AG04450 (cell line): ENCODE measurements at regions not wholly inside any gene's neighbourhood (a gene's known extent, or its start where the extent isn't known, plus 50 kb on each side); places are given as distances from the start of the nearest gene placed in this dataset.

ENCODE experiments used
- CTCF ChIA-PET: fragments of 300-600, 350-600 bp; formaldehyde crosslinking; extraction: SDS; loops from one replicate; lab custom pipeline; 2022; ENCODE audit warnings: antibody characterized with exemption, inconsistent platforms; lab: Charles Lee
- POLR2A ChIA-PET: fragments of 350-600 bp; formaldehyde crosslinking; extraction: SDS; loops from one replicate; lab custom pipeline; 2021; ENCODE audit warnings: antibody characterized with exemption, inconsistent platforms; lab: Yijun Ruan, JAX
- DNase-seq: peaks from one replicate; pipeline ENCODE4 v3.0.0-alpha.2; 2011; ENCODE audit warnings: low read depth, low spot score
- H3K27ac ChIP-seq: one replicate; pipeline ENCODE4 v1.5.1; 2012; ENCODE audit warnings: low read depth, low read length, control low read depth
- H3K27me3 ChIP-seq: one replicate; pipeline ENCODE4 v1.6.0; 2012; ENCODE audit warnings: low read length; ENCODE audit not compliant: control insufficient read depth, insufficient read depth
- H3K4me3 ChIP-seq: 2 replicates; pipeline ENCODE4 v1.5.1; 2011; ENCODE audit warnings: mild to moderate bottlenecking, low read depth, low read length, control low read depth
- H3K9me3 ChIP-seq: 2 replicates; pipeline ENCODE4 v1.5.1; 2012; ENCODE audit warnings: low read length; ENCODE audit not compliant: control insufficient read depth, insufficient read depth
- TF ChIP-seq, protein P1 (sequence below): IDR thresholded peaks from 2 replicates; pipeline ENCODE4 v1.5.1; 2011; ENCODE audit warnings: low read depth, low read length, control low read depth, inconsistent platforms

DNA sequence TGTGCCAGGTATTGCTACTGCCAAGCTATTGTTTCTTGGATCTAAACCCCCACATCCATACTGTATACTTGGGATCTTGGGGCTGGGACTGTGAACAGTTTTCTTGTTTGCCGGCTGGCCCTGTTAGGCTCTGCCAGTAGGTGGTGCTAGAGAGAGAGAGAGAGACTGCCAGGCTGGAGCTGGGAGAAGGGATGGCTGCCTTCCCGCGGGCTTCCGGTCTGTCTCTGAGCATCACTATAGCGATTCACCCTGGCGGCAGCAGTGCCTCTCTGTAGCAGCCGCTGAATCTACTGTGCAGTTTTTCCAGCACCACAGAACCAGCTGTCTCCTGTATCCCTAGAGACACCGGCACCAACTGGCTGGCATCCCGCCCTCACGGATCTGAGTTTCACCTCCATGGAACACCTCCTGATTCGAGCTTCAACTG lies 201.2 kb downstream of the UTP18 start:
- no peak overlapping the region for H3K27ac ChIP-seq
- DNase-seq = peak; percentile 4
- H3K4me3 ChIP-seq = no peak overlapping the region
- H3K27me3 ChIP-seq = no peaks in the 10 kb centered on the region
- CTCF ChIA-PET = interaction anchor here (0.5 to 2.4 kb wide), 6 partner anchors 9 to 420 kb away, joined by 3 to 7 read pairs (median 4); no protein-coding TSS in a partner anchor
- no peaks in the 10 kb centered on the region for H3K9me3 ChIP-seq
- POLR2A ChIA-PET = no interaction called here
- TF ChIP-seq, protein P1, sequence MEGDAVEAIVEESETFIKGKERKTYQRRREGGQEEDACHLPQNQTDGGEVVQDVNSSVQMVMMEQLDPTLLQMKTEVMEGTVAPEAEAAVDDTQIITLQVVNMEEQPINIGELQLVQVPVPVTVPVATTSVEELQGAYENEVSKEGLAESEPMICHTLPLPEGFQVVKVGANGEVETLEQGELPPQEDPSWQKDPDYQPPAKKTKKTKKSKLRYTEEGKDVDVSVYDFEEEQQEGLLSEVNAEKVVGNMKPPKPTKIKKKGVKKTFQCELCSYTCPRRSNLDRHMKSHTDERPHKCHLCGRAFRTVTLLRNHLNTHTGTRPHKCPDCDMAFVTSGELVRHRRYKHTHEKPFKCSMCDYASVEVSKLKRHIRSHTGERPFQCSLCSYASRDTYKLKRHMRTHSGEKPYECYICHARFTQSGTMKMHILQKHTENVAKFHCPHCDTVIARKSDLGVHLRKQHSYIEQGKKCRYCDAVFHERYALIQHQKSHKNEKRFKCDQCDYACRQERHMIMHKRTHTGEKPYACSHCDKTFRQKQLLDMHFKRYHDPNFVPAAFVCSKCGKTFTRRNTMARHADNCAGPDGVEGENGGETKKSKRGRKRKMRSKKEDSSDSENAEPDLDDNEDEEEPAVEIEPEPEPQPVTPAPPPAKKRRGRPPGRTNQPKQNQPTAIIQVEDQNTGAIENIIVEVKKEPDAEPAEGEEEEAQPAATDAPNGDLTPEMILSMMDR = peak; percentile 73

DNA sequence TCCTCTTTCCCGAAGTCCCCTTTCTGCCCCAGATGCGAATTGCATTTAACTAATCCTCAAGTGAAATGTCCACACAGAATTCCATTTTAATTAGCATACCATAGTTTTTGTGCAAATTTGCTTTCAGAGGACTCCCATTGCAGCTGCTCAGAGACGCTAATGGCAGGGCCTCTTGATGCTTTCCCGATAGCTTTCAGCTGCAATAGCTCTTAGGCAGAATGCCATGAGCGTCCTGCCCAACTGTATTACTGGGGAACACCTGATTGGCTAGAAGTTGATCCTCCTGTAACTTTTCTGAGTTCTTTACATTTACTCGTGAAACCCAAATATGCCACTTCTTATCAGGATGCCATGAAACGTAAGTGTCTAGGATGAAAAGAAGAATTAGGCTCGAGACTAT lies 203.0 kb downstream of the UTP18 start:
- CTCF ChIA-PET = no interaction called here

GRCh38 chr17:51467336-51467735 lies 207.0 kb downstream of the UTP18 start:
- DNase-seq = no peak
- CTCF ChIA-PET = no interaction called here
- TF ChIP-seq, protein P1 = no peak

More for the DNA sequence above, 203.0 kb downstream of the UTP18 start:
- H3K9me3 ChIP-seq = no peaks in the 10 kb centered on the region
- TF ChIP-seq, protein P1 = no peak
- H3K27me3 ChIP-seq = no peaks in the 10 kb centered on the region
- DNase-seq = no peak
- no peak overlapping the region for H3K4me3 ChIP-seq
- POLR2A ChIA-PET = no interaction called here
- no peak overlapping the region for H3K27ac ChIP-seq

DNA sequence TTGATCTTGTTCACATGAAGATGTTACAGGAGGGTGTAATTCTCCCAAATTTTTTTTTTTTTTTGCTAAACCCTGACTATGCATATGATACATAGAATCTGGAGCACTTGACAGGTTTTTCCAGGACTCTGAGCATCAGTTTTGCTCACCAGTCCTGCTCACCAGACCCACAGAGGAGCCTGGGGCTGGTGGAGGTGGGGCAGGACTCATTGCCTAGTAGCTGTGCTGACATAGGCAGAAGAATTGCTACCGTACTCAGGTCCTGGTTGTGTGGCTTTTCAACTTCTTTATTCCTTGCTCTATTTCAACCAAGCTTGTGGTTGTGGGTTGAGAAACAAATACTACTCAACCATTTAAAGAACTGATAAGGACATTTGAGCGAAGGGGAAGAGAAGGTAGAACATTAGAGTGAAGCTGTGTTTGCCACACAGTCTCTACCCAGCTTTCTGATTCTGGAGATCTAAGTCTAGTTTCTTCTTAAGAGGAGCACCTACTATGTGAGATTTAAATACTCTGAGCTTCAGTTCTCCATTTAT lies 212.4 kb downstream of the UTP18 start:
- Histone ChIP-seq H3K4me3 (no peak overlapping the region), H3K27me3 (no peaks in the 10 kb centered on the region), H3K9me3 (no peaks in the 10 kb centered on the region; the same call in 1 of the 2 replicates), H3K27ac (no peak overlapping the region)
- POLR2A ChIA-PET = no interaction called here
- DNase-seq = no peak
- TF ChIP-seq, protein P1 = no peak
- CTCF ChIA-PET = no interaction called here

More at GRCh38 chr17:51467336-51467735, 207.0 kb downstream of the UTP18 start:
- POLR2A ChIA-PET = no interaction called here
- Histone ChIP-seq H3K27ac (no peak overlapping the region), H3K9me3 (no peaks in the 10 kb centered on the region; the same call in 1 of the 2 replicates), H3K27me3 (no peaks in the 10 kb centered on the region), H3K4me3 (no peak overlapping the region)

DNA sequence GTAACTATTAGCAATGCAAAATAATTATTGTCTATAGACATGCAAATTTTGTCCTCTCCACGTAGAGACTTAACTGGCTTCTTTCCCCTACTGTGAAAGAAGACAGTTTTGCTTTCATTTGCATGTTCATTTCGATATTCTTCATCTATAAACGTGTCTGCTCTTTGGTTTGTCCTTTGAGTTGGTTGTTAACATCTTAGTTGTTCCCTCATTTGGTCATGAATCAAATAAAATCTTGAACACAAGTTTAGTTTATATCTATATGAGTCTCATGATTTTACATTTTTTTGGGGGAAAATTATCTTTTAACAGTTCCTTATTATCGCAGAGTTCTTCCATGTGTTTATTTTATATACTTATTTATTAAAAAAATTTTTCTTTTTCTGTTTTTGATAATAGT lies 214.4 kb downstream of the UTP18 start:
- Histone ChIP-seq H3K27ac (no peak overlapping the region), H3K9me3 (no peaks in the 10 kb centered on the region), H3K27me3 (no peaks in the 10 kb centered on the region), H3K4me3 (no peak overlapping the region)
- TF ChIP-seq, protein P1 = no peak
- ChIA-PET CTCF (no interaction called here), POLR2A (no interaction called here)
- DNase-seq = no peak
